ENCODE measurements at regions not wholly inside any gene's neighbourhood (a gene's known extent, or its start where the extent isn't known, plus 50 kb on each side); places are given as distances from the start of the nearest gene placed in this dataset.
"Not testable (repeated sequence)": the region's sequence is repeated elsewhere in the genome, so short reads cannot be mapped to it uniquely, and the experiment has no call there.

DNA sequence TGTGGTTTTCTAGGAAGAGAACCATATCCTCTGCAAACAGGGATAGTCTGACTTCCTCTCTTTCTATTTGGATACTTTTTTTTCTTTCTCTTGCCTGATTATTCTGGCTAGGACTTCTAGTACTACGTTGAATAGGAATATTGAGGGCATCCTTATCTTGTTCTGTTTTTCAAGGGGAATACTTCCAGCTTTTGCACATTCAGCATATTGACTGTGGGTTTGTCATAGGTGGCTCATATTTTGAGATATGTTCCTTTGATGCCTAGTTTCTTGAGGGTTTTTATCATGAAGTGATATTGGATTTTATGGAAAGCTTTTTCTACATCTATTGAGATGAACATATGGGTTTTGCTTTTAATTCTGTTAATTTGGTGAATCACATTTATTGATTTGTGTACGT lies 269.8 kb downstream of the MAP2K6 start:
- no peaks in the 10 kb centered on the region for H3K36me3 ChIP-seq
- no peak for DNase-seq
- intact Hi-C loops (cut with DNase I): no loop called here
- no peaks in the 10 kb centered on the region for H3K9me3 ChIP-seq
- H3K4me1 ChIP-seq: no peaks in the 10 kb centered on the region
- 69 to 82% methylated on average over 2 of the region's 2 CpGs for WGBS, 2 donors
- no peak overlapping the region for H3K4me3 ChIP-seq
- H3K27me3 ChIP-seq: no peaks in the 10 kb centered on the region
- H3K27ac ChIP-seq: no peak overlapping the region
- TF ChIP-seq POLR2A (IDR thresholded peaks at IDR 0.05) (no peak), CTCF (IDR thresholded peaks at IDR 0.05) (no peak)

DNA sequence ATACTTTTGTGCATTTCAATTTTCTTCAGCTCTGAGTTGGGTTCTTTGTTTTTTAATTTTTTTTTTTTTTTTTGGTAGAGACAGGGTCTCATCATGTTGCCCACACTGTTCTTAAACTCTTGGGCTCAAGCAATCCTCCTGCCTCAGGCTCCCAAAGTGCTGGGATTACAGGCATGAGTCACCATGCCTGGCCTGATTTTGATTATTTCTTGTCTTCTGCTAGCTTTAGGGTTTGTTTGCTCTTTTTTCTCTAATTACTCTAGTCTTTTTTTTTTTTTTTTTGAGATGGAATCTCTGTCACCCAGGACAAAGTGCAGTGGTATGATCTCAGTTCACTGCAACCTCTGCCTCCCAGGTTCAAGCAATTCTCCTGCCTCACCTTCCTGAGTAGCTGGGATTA lies 270.7 kb downstream of the MAP2K6 start:
- DNase-seq; H3K4me3 ChIP-seq; H3K4me1 ChIP-seq; H3K9me3 ChIP-seq; intact Hi-C loops (cut with DNase I); H3K36me3 ChIP-seq; H3K27me3 ChIP-seq; H3K27ac ChIP-seq: not testable (repeated sequence)

DNA sequence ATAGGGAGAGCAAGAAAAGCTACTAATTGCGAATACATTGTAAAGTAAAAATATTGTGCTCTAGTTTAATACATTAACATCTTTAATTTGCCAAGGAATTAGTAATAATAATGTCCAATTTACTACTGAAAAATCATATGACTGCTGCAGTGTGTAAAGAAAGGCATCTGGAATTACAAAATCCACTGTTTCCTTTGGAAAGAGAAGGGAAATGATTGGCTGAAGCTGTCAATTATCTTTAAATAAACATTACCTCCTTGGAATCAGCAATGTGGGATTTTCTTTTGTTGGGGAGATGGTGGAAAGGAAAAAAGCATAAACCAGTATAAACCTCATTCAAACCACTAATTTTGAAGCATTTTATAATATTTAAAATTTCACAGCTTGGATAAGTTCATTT lies 276.0 kb downstream of the MAP2K6 start:
- H3K9me3 ChIP-seq: no peaks in the 10 kb centered on the region
- H3K27me3 ChIP-seq: no peaks in the 10 kb centered on the region
- no peak overlapping the region for H3K27ac ChIP-seq
- no peak for TF ChIP-seq POLR2A (IDR thresholded peaks at IDR 0.05)
- TF ChIP-seq CTCF (IDR thresholded peaks at IDR 0.05): no peak
- H3K36me3 ChIP-seq: no peaks in the 10 kb centered on the region
- 89 to 94% methylated on average over 1 of the region's 1 CpG for WGBS, 2 donors
- no peaks in the 10 kb centered on the region for H3K4me1 ChIP-seq
- no peak overlapping the region for H3K4me3 ChIP-seq
- intact Hi-C loops (cut with DNase I): no loop called here
- DNase-seq: no peak

- no peak for DNase-seq
- H3K4me1 ChIP-seq: peaks cover 0 to 3% (median 0%) of the 10 kb centered on the region in 3 donors
- H3K27me3 ChIP-seq: no peaks in the 10 kb centered on the region
- no peaks in the 10 kb centered on the region for H3K36me3 ChIP-seq
- intact Hi-C loops (cut with DNase I): no loop called here
- H3K27ac ChIP-seq: no peak overlapping the region
- no peak overlapping the region for H3K4me3 ChIP-seq
- no peaks in the 10 kb centered on the region for H3K9me3 ChIP-seq
- TF ChIP-seq POLR2A (IDR thresholded peaks at IDR 0.05): no peak
- no peak for TF ChIP-seq CTCF (IDR thresholded peaks at IDR 0.05)
These were observed 277.7 kb downstream of the MAP2K6 start for GRCh38 chr17:69692171-69692570.

GRCh38 chr17:69695646-69696045 lies 281.1 kb downstream of the MAP2K6 start:
- H3K9me3 ChIP-seq: peaks cover 0 to 16% (median 12%) of the 10 kb centered on the region in 3 donors
- no peak for DNase-seq
- WGBS, 2 donors: 87 to 88% methylated on average over 6 to 7 of the region's 7 CpGs
- H3K4me1 ChIP-seq: peaks cover 0 to 3% (median 0%) of the 10 kb centered on the region in 3 donors
- no peaks in the 10 kb centered on the region for H3K36me3 ChIP-seq
- no peaks in the 10 kb centered on the region for H3K27me3 ChIP-seq
- H3K27ac ChIP-seq: no peak overlapping the region
- no peak overlapping the region for H3K4me3 ChIP-seq
- TF ChIP-seq CTCF (IDR thresholded peaks at IDR 0.05) (no peak), POLR2A (IDR thresholded peaks at IDR 0.05) (no peak)
- intact Hi-C loops (cut with DNase I): no loop called here

GRCh38 chr17:69696650-69697049 lies 282.2 kb downstream of the MAP2K6 start:
- Histone ChIP-seq H3K9me3 (peaks cover 0 to 16% (median 12%) of the 10 kb centered on the region in 3 donors), H3K27ac (no peak overlapping the region), H3K36me3 (no peaks in the 10 kb centered on the region), H3K4me3 (no peak overlapping the region), H3K4me1 (peaks cover 0 to 3% (median 0%) of the 10 kb centered on the region in 3 donors), H3K27me3 (no peaks in the 10 kb centered on the region)
- no peak for DNase-seq
- WGBS, 2 donors: 57 to 80% methylated on average over 1 of the region's 1 CpG
- TF ChIP-seq CTCF (IDR thresholded peaks at IDR 0.05): no peak
- no peak for TF ChIP-seq POLR2A (IDR thresholded peaks at IDR 0.05)
- intact Hi-C loops (cut with DNase I): no loop called here

DNA sequence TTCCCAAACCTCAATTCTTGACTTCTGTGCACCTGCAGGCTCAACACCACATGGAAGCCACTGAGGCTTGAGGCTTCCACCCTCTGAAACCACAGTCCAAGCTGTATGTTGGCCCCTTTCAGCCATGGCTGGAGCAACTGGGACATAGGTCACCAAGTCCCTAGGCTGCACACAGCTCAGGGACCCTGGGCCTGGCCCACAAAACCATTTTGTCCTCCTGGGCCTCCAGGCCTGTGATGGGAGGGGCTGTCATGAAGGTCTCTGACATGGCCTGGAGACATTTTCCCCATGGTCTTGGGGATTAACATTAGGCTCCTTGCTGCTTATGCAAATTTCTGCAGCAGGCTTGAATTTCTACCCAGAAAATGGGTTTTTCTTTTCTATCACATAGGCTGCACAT lies 283.9 kb downstream of the MAP2K6 start:
- H3K4me3 ChIP-seq; H3K36me3 ChIP-seq; intact Hi-C loops (cut with DNase I); H3K27ac ChIP-seq; DNase-seq; H3K4me1 ChIP-seq; H3K27me3 ChIP-seq: not testable (repeated sequence)
- peaks cover 0 to 16% (median 12%) of the 10 kb centered on the region in 3 donors for H3K9me3 ChIP-seq

Data from esophagus squamous epithelium (tissue), 5 donors.